GM12878 (cell line): ENCODE measurements at regions not wholly inside any gene's neighbourhood (a gene's known extent, or its start where the extent isn't known, plus 50 kb on each side); places are given as distances from the start of the nearest gene placed in this dataset.
"Not testable (repeated sequence)": the region's sequence is repeated elsewhere in the genome, so short reads cannot be mapped to it uniquely, and the experiment has no call there.

Experiments
- ATAC-seq: fragments of 200-7000 bp; cut with Tn5 transposase; 3 replicates; pipeline ENCODE4 v1.9.1; 2020; ENCODE audit warnings: mild to moderate bottlenecking, moderate library complexity
- BruUV-seq: library from RNA; stranded (reverse); fragments of 400-500 nt; replicated peaks from 2 replicates; lab custom pipeline; 2021; lab: Mats Ljungman, UMichigan
- CTCF ChIA-PET: fragments of 300-600 bp; sonication (Branson Sonifier 250); formaldehyde crosslinking; extraction: SDS; loops from one replicate; lab custom pipeline; 2021; ENCODE audit warnings: inconsistent platforms; lab: Yijun Ruan, JAX
- POLR2A ChIA-PET: fragments of 350-600 bp; formaldehyde crosslinking; extraction: SDS; loops from one replicate; lab custom pipeline; 2021; ENCODE audit warnings: inconsistent platforms; lab: Charles Lee
- RAD21 ChIA-PET: fragments of 300-600 bp; sonication (Branson Sonifier 250); formaldehyde crosslinking; loops from one replicate; lab custom pipeline; 2023; ENCODE audit warnings: antibody characterized with exemption; ENCODE audit not compliant: unreplicated experiment; lab: Charles Lee
- SMC1A ChIA-PET: fragments of 300-600 bp; sonication (Branson Sonifier 250); formaldehyde crosslinking; loops from one replicate; lab custom pipeline; 2023; ENCODE audit not compliant: unreplicated experiment, uncharacterized antibody; lab: Charles Lee
- DNase-seq: peaks from one replicate; pipeline ENCODE4 v3.0.0-alpha.2; 2011; ENCODE audit warnings: low read depth, low spot score
- FAIRE-seq: peaks from 3 replicates; lab custom pipeline; 2011; peaks lifted over from hg19 to GRCh38; lab: Jason Lieb, UNC
- H2AFZ ChIP-seq: 2 replicates; pipeline ENCODE4 v1.6.0; 2011; ENCODE audit warnings: low read depth, low read length, control low read depth; ENCODE audit not compliant: control insufficient read depth
- H3K27ac ChIP-seq: 2 replicates; pipeline ENCODE4 v1.5.1; 2011; ENCODE audit warnings: control low read depth; ENCODE audit not compliant: control insufficient read depth, insufficient read depth
- H3K27me3 ChIP-seq, 2 experiments: replicated peaks in 1 of 2; 2 replicates each; pipeline versions ENCODE4 v1.6.0 to v1.6.1; 2011; ENCODE audit warnings: low read length in 1 of 2; ENCODE audit not compliant: control insufficient read depth in 2 of 2, insufficient read depth in 2 of 2
- H3K36me3 ChIP-seq, 2 experiments: 2 replicates each; pipeline ENCODE4 v1.5.1; 2011; ENCODE audit warnings: low read length in 1 of 2; ENCODE audit not compliant: control insufficient read depth in 2 of 2, insufficient read depth in 2 of 2
- H3K4me1 ChIP-seq: 2 replicates; pipeline ENCODE4 v1.6.1; 2011; ENCODE audit warnings: mild to moderate bottlenecking, low read length, moderate library complexity, mixed read lengths; ENCODE audit not compliant: control insufficient read depth, insufficient read depth
- H3K4me2 ChIP-seq: 2 replicates; pipeline ENCODE4 v1.6.0; 2011; ENCODE audit warnings: control low read depth; ENCODE audit not compliant: control insufficient read depth, insufficient read depth
- H3K4me3 ChIP-seq: fragments of 200-600 bp; sonication (generic); 2 replicates; pipeline ENCODE4 v1.5.1; 2016
- H3K79me2 ChIP-seq: 2 replicates; pipeline ENCODE4 v1.6.0; 2011; ENCODE audit warnings: low read length; ENCODE audit not compliant: control insufficient read depth, insufficient read depth
- H3K9ac ChIP-seq: 2 replicates; pipeline ENCODE4 v1.8.0; 2011; ENCODE audit warnings: low read length, control low read depth, mixed read lengths; ENCODE audit not compliant: control insufficient read depth, insufficient read depth
- H3K9me3 ChIP-seq: replicated peaks from 3 replicates; pipeline ENCODE4 v1.5.1; 2011; ENCODE audit warnings: mild to moderate bottlenecking, low read length; ENCODE audit not compliant: control insufficient read depth, insufficient read depth
- H4K20me1 ChIP-seq: 2 replicates; pipeline ENCODE4 v1.6.0; 2011; ENCODE audit not compliant: control insufficient read depth, insufficient read depth
- BCL11A ChIP-seq: IDR thresholded peaks from 2 replicates; pipeline ENCODE4 v1.6.1; 2011; ENCODE audit warnings: low read depth, low read length
- CEBPB ChIP-seq, 2 experiments: fragments of 150-350 bp in 1 of 2; IDR thresholded peaks; 2 replicates each; pipeline ENCODE4 v1.6.1; 2012 to 2014; ENCODE audit warnings: low read depth in 2 of 2, low read length in 2 of 2, borderline replicate concordance in 1 of 2, inconsistent platforms in 1 of 2
- EZH2 ChIP-seq: IDR thresholded peaks from 2 replicates; pipeline ENCODE4 v1.6.1; 2012; ENCODE audit warnings: low read depth, mild to moderate bottlenecking, control low read depth, inconsistent platforms, low read length, borderline replicate concordance; ENCODE audit not compliant: control insufficient read depth
- FOS ChIP-seq: IDR thresholded peaks from 3 replicates; pipeline ENCODE4 v1.6.1; 2011; ENCODE audit warnings: borderline replicate concordance; ENCODE audit not compliant: insufficient read length; ENCODE audit errors: extremely low read depth
- LARP7 ChIP-seq: fragments of 450-650 bp; IDR thresholded peaks from 2 replicates; pipeline ENCODE4 v1.6.1; 2017; ENCODE audit warnings: mild to moderate bottlenecking
- NR2C1 ChIP-seq: fragments of 450-650 bp; IDR thresholded peaks from 2 replicates; pipeline ENCODE4 v1.6.1; 2017; ENCODE audit warnings: antibody characterized with exemption, mild to moderate bottlenecking, moderate library complexity
- RAD21 ChIP-seq: IDR thresholded peaks from 2 replicates; pipeline ENCODE4 v1.6.1; 2011; ENCODE audit warnings: mild to moderate bottlenecking, low read depth, low read length, moderate library complexity; ENCODE audit not compliant: insufficient read depth
- RELB ChIP-seq: fragments of 450-650 bp; IDR thresholded peaks from 2 replicates; pipeline ENCODE4 v1.6.1; 2017; ENCODE audit warnings: low read depth, mild to moderate bottlenecking, moderate library complexity
- SMAD1 ChIP-seq: fragments of 450-650 bp; IDR thresholded peaks from 2 replicates; pipeline ENCODE4 v1.6.1; 2018; ENCODE audit warnings: mild to moderate bottlenecking, low read depth; ENCODE audit not compliant: partially characterized antibody
- WRNIP1 ChIP-seq: IDR thresholded peaks from 2 replicates; pipeline ENCODE4 v1.6.1; 2011; ENCODE audit warnings: low read depth, low read length, improper control_type of control experiment, borderline replicate concordance
- WGBS: methylation state at CpG from one replicate; pipeline ENCODE4 v1.1.6; 2016; ENCODE audit warnings: low lambda C conversion rate; ENCODE audit not compliant: insufficient replicate concordance, insufficient coverage; ENCODE audit errors: missing lambda C conversion rate; 5-methylcytosine and 5-hydroxymethylcytosine counted together
- in situ Hi-C: fragments of 300-500 bp; cut with MboI; formaldehyde crosslinking; loops from 9 replicates; pipeline ENCODE4 v1.14.3; 2018; ENCODE audit warnings: mixed read lengths
- intact Hi-C: fragments of 100-400 bp; cut with micrococcal nuclease; formaldehyde crosslinking; loops from one replicate; pipeline ENCODE4 v1.14.2; 2022; ENCODE audit not compliant: unreplicated experiment

GRCh38 chr5:10017786-10018185 lies 231.9 kb downstream of the ATPSCKMT start:
- ChIA-PET RAD21 (no interaction called here), POLR2A (no interaction called here), SMC1A (interaction anchor here (0.6 kb wide), 1 partner anchor 324 kb away, joined by 3 read pairs; no protein-coding TSS in a partner anchor), CTCF (no interaction called here)
- no peaks in the 10 kb centered on the region for H3K4me1 ChIP-seq
- WGBS = 14% methylated on average over 4 of the region's 4 CpGs
- DNase-seq = no peak
- no peaks in the 10 kb centered on the region for H3K27me3 ChIP-seq
- H3K4me3 ChIP-seq = no peak overlapping the region
- H3K27ac ChIP-seq = no peak overlapping the region
- no peaks in the 10 kb centered on the region for H3K79me2 ChIP-seq
- no peak overlapping the region for H3K9ac ChIP-seq
- H3K4me2 ChIP-seq = no peak overlapping the region
- FAIRE-seq = no peak
- no peaks in the 10 kb centered on the region for H4K20me1 ChIP-seq
- no peak for ATAC-seq
- BruUV-seq = no TSS peak
- no peak overlapping the region for H2AFZ ChIP-seq
- H3K36me3 ChIP-seq = no peaks in the 10 kb centered on the region
- TF ChIP-seq CEBPB (IDR thresholded peaks at IDR 0.05; ENCODE audit: borderline replicate concordance in 1 of 2, low read depth in 2 of 2, low read length in 2 of 2) (no peak), RELB (no peak), LARP7 (no peak), NR2C1 (no peak), SMAD1 (no peak), WRNIP1 (no peak), EZH2 (no peak), RAD21 (no peak), FOS (no peak), BCL11A (no peak)
- in situ Hi-C loops (no loop called here), intact Hi-C loops (no loop called here)
- H3K9me3 ChIP-seq = no peaks in the 10 kb centered on the region

GRCh38 chr5:10016559-10016958 lies 233.1 kb downstream of the ATPSCKMT start:
- not testable (repeated sequence) for FAIRE-seq

GRCh38 chr5:10015681-10016080 lies 234.0 kb downstream of the ATPSCKMT start:
- FAIRE-seq, POLR2A ChIA-PET: not testable (repeated sequence)

More at GRCh38 chr5:10016559-10016958, 233.1 kb downstream of the ATPSCKMT start:
- H2AFZ ChIP-seq, H4K20me1 ChIP-seq, H3K4me1 ChIP-seq, H3K9ac ChIP-seq, H3K27me3 ChIP-seq, in situ Hi-C loops, ATAC-seq, POLR2A ChIA-PET, DNase-seq, H3K27ac ChIP-seq, BruUV-seq, H3K36me3 ChIP-seq, H3K79me2 ChIP-seq, SMC1A ChIA-PET, H3K4me3 ChIP-seq, intact Hi-C loops, H3K4me2 ChIP-seq, RAD21 ChIA-PET, H3K9me3 ChIP-seq: not testable (repeated sequence)
- 20% methylated on average over 8 of the region's 8 CpGs for WGBS
- CTCF ChIA-PET = interaction anchor here (0.9 kb wide), 1 partner anchor 14 kb away, joined by 3 read pairs; no protein-coding TSS in a partner anchor

More at GRCh38 chr5:10015681-10016080, 234.0 kb downstream of the ATPSCKMT start:
- in situ Hi-C loops, RAD21 ChIA-PET, BruUV-seq, H2AFZ ChIP-seq, SMC1A ChIA-PET, H3K4me3 ChIP-seq, ATAC-seq, H3K27me3 ChIP-seq, H3K4me1 ChIP-seq, intact Hi-C loops, DNase-seq, H3K4me2 ChIP-seq, H4K20me1 ChIP-seq, H3K27ac ChIP-seq, H3K79me2 ChIP-seq, H3K36me3 ChIP-seq, H3K9me3 ChIP-seq, H3K9ac ChIP-seq: not testable (repeated sequence)
- CTCF ChIA-PET = interaction anchor here (0.9 kb wide), 1 partner anchor 15 kb away, joined by 3 read pairs; no protein-coding TSS in a partner anchor
- 45% methylated on average over 3 of the region's 3 CpGs for WGBS
